Mucosa of gallbladder (tissue), 1 donor: ENCODE measurements at regions not wholly inside any gene's neighbourhood (a gene's known extent, or its start where the extent isn't known, plus 50 kb on each side); places are given as distances from the start of the nearest gene placed in this dataset.

Source experiments
- DNase-seq: peaks from one replicate; pipeline ENCODE4 v3.0.0-alpha.2; 2020; ENCODE audit warnings: low spot score
- donor health status: DM: no; HTN: no; CAD: no.

DNA sequence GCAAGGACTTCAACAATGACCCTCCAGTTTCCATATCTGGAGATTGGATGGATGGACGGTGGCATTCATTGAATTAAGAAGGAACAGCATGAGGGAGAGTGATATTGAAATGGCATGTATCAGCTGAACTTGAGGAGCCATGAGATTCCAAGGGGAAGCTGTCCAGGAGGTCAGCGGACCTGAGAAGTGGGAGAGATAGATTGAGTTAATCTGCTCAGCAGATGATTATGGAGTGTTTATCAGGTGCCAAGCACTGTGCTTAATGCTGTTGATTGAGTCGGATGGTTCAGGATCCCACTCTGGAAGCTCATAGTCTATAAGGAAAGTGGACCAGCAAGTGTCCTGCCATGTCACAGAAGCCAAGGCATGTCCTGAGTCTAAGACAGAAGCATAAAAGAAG is 581.3 kb downstream of the INSC start:
- no peak for DNase-seq

DNA sequence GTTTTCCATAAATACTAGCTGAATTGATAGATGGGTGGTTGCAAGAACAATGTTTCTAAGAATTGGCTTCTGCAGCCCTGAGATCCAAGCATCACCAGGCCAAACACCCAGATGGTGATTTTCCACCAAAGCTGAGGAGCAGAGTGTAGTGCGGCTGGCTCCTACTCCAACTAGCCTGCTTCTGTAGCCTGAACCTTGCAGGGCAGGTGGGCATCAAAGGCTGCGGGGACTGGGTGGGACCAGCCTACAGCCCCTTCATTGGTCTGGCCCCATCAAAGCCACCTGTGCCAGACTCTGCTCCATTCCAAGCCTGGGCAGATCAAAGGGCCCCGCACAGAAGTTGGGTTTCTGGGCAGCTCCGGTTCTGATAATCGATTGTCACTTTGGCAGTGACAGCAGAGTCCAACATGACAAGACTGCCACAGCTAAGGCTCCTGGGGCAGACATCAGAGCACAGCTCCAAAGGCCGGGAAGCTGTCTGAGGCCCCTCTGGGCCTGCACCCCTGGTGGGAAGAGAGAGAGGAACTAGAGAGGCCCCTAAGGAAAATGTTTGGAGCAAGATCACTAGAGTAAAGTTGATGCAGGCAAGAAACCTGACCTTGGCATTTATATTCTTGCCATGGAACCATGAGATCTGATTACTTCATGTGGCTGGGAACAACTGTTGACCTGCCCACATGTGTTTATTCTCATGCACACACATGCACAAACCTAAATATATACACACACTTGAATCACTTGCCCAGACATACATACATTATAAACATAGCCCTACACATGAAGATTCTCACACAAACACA is 582.9 kb downstream of the INSC start:
- no peak for DNase-seq

DNA sequence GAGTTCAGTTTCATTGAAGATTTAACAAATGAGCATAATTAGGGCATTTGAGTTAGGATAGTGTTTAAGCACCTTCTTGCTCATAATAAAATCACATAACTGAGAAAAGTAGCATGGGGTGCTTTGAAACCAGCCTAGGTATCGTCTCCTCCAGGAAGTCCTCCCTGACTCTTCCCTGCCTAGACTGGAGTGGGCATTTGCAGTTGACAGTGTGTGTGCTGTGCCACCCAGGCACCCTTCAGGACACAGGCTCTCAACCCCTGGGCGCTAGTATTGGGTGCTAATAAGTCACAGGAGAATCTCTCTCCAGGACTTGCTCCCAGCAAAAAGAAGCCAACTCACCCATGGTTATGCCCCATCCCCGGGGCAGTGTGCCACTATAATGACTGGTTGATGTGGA is 584.1 kb downstream of the INSC start:
- no peak for DNase-seq

DNA sequence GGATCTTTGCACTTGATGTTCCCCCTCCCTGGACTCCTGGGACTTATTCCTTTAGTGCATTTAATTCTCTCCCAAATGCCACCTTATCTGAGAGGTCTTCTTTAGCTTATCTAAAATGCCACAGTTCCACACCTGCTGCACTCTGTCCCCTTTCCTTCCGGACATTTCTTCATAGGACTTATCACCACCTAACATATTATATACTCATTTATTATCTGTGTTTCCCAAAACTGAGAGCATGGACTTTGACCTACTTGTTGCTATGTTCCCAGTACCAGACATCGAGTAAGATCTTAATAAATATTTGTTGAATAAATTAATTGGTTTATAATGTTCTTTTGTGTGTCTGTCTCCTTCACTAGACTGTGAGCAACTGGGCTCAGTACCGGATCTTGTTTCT is 585.3 kb downstream of the INSC start:
- DNase-seq: no peak

DNA sequence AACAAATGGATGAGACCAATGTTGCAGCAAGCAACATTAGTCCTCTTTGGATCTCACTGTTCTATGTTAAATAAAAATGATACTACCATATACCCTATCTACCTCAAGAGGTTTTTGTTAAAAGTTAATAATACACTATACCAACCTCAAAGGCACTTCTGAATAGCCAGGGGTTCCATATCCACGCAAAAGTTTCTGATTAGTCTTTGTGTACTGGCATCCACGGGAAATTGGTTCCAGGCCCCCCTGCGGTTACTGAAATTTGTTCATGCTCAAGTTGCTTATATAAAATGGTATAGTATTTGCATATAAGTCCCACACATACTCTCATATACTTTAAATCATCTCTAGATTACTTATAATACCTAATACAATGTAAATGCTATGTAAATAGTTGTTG is 585.7 kb downstream of the INSC start:
- DNase-seq: no peak

DNA sequence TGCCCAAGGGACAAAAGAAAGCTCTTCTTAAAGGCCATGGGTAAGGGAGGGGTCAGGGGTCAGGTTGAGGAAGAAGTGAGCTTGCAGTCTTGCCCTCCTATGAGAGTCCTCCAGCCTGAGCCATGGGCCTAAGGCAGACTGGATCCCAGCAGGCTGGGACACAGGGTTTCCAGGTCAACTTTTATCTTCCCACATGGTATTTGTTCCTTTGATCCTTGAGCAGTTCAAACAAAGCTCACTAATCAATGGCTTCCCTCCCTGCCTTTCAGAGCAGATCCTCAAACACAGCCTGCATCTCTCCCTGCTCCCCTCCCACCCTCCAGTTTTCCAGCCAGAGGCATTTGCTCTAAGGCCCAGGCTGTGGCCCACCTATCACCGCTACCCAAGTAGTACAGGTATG is 589.3 kb downstream of the INSC start:
- no peak for DNase-seq

DNA sequence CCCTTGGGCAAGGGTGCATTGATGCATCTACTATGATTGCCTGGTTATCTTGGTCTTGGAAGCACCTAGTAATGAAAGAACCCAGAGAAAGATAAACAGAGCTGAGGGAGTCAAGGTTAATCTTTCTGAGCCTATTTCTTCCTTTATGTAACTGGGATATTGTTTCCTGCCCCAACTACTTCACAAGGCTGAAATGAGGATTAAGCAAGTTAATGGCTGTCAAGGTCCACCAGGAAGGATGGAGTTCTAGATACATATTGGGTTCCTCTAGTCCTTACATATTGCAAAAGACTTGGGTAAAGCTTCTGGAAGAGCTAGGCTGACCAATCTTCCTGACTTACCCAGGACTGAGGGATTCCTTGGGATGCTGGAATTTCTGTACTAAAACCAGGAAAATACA is 589.8 kb downstream of the INSC start:
- no peak for DNase-seq

DNA sequence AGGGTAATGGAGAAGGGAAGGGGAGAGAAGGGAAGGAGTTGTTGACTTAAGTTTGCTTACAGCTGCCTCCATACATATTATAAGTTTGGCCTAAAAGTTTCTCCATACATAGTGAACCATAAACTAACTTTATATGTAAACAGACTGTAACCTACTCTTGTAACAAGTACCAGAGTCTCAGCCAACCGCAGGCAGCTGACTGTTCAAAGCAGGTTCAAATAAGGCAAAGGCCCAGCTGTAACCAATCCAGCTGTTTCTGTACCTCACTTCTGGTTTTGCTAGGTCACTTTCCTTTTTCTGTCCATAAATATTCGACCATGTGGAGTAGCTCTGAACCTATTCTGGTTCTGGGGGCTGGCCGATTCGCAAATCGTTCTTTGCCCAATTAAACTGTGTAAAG is 591.2 kb downstream of the INSC start:
- DNase-seq: no peak

DNA sequence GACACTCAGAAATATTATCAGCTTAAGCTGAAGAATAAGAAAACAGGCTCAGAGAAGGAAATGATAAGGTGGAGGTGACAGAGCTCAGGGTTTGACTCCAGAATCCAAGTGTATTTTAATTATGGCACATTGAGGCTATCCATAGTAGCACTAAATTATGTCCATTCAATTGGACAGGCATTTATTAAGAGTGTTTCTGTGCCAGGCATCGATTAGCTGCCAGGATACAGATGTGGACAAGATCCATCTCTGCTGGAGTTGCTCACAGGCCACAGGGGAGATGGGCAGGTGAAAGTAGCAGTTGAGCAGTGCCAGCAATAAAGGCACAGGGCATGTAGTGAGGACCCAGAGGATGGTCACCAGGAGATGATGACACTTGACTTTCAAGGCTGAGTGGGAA is 592.5 kb downstream of the INSC start:
- DNase-seq: no peak

DNA sequence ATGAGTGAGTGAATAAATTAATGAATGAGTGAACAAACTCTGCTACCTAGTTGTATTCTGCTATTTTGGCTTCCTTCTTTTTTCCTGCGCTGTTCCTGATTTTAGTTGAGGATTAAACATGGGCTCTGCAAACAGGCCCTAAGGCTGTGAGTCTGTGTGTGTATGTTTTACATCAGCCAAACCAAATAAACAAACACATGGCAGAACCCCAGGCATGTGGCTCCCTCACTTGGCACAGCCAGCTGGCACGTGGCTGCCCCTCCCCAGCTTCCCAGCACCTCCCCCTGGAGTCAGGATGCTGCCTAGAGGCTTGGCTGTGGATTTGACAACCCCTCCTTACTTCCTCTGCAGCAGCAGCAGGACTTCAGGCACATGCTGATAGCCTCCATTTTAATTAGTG is 593.2 kb downstream of the INSC start:
- peak; percentile 77 for DNase-seq

DNA sequence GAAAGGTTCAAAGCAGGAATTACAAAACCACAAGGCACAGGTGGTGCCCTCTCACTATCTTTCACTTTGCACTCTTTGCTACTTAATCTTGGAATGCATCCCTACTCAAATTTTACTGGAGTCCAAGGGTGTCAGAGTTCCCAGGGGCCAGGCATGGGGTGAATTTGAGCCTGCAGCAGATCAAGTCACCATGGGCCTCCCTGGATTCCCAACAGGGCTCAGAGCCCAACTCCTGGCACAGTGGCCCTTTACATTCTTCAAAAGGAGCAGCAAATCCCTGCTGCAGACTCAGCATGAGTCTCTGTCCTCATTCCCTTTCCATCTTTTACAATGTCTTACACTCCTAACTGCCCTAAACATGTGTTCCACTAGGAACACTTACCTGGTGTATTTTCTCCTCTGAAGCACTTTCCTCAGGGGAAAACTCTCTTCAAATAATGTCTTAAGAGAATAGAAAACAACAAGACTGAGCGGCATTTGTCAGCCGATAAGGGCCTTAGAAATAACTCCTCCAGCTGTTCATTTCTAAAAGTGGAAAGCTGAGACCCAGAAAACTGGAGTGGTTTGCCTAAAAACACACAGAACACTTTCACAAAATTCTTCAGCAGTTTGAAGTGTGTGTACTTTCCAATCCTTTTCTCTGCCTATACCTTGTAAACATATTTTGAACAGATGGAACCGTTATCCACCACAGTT is 596.0 kb downstream of the INSC start:
- no peak for DNase-seq

DNA sequence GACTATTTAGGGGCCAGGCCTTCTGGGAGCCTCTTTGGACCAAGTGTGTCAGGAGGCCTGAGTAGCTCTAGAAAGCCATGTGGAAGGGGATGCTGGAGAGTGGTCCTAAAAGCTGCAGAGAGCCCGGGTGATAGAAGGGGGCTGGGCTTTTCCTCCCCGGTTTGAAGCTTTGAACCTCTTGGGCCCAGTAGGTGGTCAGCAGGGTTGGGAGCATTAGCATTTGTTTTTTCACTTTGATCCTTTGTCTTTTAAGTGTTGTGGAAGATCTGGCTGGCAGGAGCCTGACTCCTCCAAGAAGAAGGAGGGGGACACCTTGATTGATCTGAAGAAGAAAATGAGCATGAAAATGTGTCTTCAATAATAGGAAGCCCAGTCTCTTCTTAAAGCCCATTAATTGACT is 596.6 kb downstream of the INSC start:
- no peak for DNase-seq

DNA sequence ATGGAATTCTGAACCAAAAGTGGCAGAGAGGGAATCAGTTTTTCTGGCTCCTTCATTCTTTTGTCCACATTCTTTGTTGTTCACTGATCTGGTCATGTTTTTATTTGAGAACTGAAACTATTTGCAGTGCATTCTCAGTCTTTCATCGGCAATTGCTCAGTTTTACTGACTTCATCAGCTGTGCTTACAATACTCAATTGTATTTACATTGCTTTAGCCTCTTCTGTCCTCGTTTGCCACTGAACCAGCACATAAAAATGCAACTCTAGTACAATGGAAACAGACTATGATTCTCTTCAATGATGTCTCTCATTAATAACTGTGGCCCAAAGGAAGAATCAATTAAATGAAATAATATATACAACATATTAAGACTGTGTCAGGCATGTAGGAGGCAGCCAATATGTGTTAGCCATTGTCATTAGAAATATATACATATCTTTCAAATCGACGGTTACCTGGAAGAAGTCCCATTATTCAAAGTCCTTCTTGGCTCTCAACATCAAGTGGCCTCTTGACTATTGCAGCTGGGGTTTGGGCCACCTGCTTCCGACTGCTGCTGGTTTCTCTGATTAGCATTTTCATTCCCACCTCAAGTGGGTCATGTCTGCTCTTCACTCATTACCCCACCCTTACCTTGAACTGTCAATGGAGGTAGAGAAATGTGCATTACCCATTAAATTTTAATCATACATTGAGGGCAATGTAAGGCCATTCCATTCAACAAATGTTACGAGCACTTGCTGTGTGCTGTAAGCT is 600.1 kb downstream of the INSC start:
- DNase-seq: no peak

DNA sequence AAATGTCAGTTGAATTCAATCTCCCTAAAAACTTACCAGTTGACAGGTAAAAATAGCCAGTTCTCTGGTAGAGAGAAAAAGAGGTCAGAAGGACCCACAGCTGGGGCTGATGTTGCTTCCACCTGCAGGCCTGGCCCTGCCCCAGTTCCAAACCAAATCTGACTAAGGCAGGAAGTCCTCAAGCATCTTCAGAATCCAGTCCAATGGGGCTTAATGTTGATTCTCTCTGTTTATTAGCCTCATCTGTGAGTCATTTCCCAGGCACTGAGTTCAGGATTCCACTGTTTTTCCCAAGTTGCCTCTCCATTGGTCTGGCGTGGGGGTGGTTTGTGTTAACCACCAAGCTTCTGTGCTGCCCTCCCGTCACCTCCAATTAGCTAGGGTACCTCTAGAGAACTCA is 601.8 kb downstream of the INSC start:
- no peak for DNase-seq

DNA sequence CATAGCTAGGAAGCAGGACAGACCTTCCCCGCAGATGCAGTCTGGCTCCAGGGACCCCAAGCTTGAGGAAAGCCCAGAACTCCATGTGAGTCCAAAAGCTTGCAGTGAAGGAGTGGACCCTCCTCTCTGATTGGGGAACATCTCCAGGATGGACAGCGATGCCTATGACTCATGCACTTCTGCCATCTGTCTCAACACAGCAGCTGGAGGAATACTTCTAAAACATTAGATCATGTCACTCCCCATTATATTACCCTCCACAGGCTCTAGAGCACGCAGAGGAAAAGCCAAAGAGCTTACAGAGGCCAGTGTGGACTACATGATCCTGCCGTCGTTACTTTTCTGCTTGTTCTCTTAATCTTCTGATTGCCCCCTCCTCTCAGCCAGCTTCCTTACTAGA is 605.7 kb downstream of the INSC start:
- no peak for DNase-seq

DNA sequence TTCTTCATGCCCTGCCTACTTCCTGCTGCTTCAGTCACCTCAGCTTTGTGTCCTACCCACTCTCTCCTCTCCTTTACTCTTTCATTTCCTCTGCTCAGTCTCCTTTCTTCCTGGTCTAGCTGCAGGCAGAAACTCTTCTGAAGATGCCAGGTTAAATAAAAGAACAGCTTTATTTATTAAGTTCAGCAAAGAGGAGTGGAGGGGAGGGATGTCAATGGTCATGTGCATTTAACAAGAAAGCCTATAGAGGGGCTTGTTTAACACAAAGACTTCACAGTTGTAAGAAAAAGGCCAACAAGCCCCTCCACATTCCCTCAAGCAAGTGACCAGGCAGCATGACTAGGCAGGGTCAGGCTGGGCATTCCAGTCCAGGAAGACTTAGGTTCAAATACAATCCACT is 609.2 kb downstream of the INSC start:
- DNase-seq: no peak

DNA sequence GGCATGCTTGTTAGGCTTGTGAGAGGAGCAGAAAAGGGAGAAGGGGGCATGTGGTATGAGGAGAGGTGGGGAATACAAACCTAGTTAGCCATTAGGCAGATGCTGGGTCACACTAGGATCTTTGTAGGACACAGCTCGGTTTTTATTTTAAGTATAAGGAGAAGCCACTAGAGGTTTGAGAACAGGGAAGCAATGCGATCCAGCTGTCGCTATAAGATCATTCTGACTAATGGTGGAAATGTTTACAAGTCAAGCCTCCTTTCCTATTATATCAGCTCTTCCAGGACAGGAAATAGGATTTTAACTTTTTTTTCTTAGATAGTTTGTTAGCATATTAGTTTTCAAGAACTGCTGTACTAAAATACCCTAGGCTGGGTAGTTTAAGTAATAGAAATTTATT is 609.9 kb downstream of the INSC start:
- no peak for DNase-seq

DNA sequence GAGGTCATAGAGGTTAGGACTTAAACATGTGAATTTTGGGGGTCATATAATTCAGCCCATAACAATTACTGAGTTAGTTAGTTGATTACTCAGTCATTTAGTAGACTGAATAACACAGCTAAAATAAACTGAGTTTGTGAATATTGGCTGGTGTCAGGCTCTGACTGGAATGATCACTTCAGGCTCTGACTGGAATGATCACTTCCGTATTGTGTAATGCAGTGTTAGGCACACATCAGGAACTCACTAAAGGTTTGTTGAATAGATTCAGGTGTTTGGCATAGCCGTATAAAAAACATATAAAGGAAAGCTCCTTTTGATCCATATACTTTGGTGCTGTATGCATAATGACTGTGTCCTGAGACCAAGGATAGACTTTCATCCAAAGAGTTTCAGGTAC is 610.5 kb downstream of the INSC start:
- no peak for DNase-seq

DNA sequence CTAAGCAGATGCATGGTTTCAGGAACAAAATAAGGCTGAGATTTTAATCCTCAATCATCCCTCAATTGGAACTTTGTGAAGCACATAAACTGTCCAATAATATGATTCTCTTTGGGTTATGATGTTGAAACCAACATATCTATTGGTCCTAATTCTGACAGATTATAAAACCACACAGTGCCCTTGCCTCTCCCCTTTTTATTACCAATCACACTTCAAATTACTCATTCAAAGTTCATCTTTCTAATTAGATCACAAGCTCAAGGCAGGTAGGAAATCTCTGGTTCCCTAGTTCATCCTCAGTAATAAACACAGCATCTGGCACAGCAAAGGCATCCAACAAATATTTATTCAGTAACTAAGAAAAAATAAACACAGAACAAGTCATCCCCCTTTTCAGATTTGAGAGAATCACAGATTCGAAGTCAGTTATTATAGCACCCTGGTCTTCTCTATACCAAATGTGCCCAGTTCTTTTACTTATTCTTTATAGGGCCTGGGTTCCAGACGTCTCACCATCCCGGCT is 611.6 kb downstream of the INSC start:
- no peak for DNase-seq

DNA sequence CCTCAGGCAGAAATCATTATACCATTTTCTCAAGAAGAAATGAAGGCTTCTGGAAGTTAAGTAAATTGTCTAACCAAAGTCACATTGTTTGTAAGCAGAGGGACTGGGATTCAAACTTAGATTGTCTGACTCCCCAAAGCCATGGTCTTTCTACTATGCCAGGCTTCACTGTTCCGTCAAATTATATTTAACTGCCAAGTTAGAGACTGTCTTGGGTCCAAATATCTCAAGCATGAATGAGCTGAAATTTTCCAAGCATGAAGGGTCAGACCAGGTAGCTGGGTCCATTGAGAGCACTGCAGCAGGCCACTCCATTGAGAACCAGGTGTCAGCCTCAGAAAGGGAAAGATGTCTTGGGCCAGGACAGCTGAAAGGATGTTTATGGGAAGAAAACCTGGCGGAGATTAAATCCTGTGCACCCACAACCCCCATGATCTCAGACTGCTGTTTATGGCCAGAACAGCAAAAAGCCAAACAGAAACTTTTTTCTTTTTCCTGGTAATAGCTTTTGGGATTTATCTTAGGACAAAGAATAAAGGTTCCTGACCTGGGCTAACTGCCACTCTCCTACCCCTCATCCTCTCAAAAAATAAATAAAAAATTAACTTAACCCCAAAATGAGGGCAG is 612.3 kb downstream of the INSC start:
- no peak for DNase-seq

DNA sequence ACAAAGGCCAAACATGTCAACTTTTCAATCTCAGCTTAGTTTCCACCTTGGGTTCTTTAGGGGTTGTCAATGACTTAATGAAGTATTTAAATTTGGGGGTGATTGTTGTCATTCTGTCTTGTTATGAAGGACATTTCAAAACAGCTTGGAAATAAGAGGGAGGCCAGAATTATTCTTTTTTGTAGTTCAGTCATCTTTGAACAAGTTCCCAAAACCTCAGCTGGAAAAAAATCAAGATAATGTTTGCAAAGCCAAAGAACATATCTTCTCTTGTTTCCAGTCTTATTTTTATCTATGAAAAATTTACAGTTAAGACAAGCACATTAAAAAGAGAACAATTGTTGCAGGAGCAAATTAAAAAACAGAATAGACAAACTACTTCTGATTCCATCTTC is 612.8 kb downstream of the INSC start:
- no peak for DNase-seq

DNA sequence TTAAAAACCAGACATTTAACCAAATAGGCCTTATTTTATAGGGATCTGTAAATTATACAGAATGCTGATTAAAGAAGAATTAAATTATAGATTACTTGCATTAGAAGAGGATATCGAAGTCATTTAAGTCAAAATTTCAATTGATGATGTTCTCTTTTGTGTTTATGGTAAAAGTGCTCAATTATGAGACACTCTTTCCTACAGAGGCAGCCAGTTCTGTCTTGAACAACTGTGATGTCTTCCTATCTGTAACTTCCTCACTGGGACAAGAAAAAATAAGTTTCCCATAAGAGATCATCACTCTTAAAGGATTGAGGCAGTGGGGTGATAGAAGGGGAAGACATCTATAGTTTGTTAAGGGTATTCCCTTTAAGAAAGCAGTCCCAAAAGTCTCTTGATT is 613.5 kb downstream of the INSC start:
- no peak for DNase-seq
